ENCODE measurements at regions not wholly inside any gene's neighbourhood (a gene's known extent, or its start where the extent isn't known, plus 50 kb on each side); places are given as distances from the start of the nearest gene placed in this dataset.
"Not testable (repeated sequence)": the region's sequence is repeated elsewhere in the genome, so short reads cannot be mapped to it uniquely, and the experiment has no call there.

DNA sequence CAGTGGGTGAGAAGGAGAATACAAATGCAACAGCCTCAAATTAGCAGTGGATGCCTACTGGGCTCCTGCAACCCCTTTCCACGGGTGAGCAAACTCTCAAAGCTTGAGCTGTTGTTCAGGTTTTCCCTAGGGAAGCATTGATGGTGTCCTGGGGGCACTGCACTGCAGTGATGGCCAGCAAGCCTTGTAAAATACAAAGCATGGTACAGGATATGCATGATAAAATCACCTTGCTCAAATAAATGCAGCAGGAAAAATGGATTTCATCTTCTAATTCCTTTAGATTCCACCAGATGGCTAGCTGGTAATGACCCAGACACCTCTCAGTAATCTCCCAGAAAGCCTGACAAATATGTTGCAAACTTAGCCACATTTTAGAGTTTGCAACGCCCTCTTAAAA, 698.2 kb downstream of the TRIB2 start:
- 68% methylated on average over 2 of the region's 2 CpGs for whole genome bisulfite sequencing (ENCODE audit: insufficient coverage)
- no peaks in the 10 kb centered on the region for H3K4me1 ChIP-seq (ENCODE audit: control extremely low read depth in 1 of 4, control insufficient read depth in 4 of 4, insufficient read depth in 4 of 4, low read length in 3 of 4)
- H3K27me3 ChIP-seq (replicated peaks in 2 of 5; ENCODE audit: control insufficient read depth in 4 of 5, insufficient read depth in 5 of 5, low read length in 4 of 5): no peaks in the 10 kb centered on the region
- H3K27ac ChIP-seq (ENCODE audit: insufficient read depth in 1 of 2, low read depth in 1 of 2, low read length in 2 of 2, poor library complexity in 1 of 2, severe bottlenecking in 2 of 2): no peak overlapping the region
- no peak overlapping the region for H3K4me3 ChIP-seq (ENCODE audit: control insufficient read depth in 1 of 7, extremely low read depth in 1 of 7, insufficient read depth in 4 of 7, low read depth in 2 of 7, low read length in 6 of 7)
- ChIA-PET CTCF (no interaction called here), POLR2A (no interaction called here)
- no peaks in the 10 kb centered on the region for H3K9me3 ChIP-seq (ENCODE audit: control extremely low read depth in 1 of 5, control insufficient read depth in 4 of 5, insufficient read depth in 2 of 5, low read depth in 1 of 5, low read length in 4 of 5)
- DNase-seq: no peak
- no peaks in the 10 kb centered on the region for H3K36me3 ChIP-seq (ENCODE audit: control insufficient read depth in 4 of 4, insufficient read depth in 4 of 4, low read length in 3 of 4)

DNA sequence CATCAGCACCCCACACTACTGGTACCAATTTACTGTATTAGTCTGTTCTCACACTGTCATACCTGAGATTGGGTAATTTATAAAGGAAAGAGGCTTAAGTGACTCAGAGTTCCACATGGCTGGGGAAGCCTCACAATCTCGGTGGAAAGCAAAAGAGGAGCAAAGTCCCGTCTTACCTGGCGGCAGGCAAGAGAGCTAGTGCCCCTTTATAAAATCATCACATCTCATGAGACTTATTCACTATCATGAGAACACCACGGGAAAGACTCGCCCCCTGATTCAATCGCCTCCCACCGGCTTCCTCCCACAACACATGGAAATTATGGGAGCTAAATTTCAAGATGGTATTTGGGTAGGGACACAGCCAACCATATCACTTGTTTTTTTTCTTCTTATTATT, 717.2 kb downstream of the TRIB2 start:
- DNase-seq: no peak
- H3K27ac ChIP-seq (ENCODE audit: insufficient read depth in 1 of 2, low read depth in 1 of 2, low read length in 2 of 2, poor library complexity in 1 of 2, severe bottlenecking in 2 of 2): no peak overlapping the region
- WGBS (ENCODE audit: insufficient coverage): no CpG with 5 or more reads among the region's 7 CpGs
- H3K36me3 ChIP-seq (ENCODE audit: control insufficient read depth in 4 of 4, insufficient read depth in 4 of 4, low read length in 3 of 4): no peaks in the 10 kb centered on the region
- H3K4me3 ChIP-seq (ENCODE audit: control insufficient read depth in 1 of 7, extremely low read depth in 1 of 7, insufficient read depth in 4 of 7, low read depth in 2 of 7, low read length in 6 of 7): no peak overlapping the region
- H3K9me3 ChIP-seq (ENCODE audit: control extremely low read depth in 1 of 5, control insufficient read depth in 4 of 5, insufficient read depth in 2 of 5, low read depth in 1 of 5, low read length in 4 of 5): no peaks in the 10 kb centered on the region
- no peaks in the 10 kb centered on the region for H3K27me3 ChIP-seq (replicated peaks in 2 of 5; ENCODE audit: control insufficient read depth in 4 of 5, insufficient read depth in 5 of 5, low read length in 4 of 5)
- CTCF ChIA-PET: no interaction called here
- POLR2A ChIA-PET: no interaction called here
- H3K4me1 ChIP-seq (ENCODE audit: control extremely low read depth in 1 of 4, control insufficient read depth in 4 of 4, insufficient read depth in 4 of 4, low read length in 3 of 4): no peaks in the 10 kb centered on the region

DNA sequence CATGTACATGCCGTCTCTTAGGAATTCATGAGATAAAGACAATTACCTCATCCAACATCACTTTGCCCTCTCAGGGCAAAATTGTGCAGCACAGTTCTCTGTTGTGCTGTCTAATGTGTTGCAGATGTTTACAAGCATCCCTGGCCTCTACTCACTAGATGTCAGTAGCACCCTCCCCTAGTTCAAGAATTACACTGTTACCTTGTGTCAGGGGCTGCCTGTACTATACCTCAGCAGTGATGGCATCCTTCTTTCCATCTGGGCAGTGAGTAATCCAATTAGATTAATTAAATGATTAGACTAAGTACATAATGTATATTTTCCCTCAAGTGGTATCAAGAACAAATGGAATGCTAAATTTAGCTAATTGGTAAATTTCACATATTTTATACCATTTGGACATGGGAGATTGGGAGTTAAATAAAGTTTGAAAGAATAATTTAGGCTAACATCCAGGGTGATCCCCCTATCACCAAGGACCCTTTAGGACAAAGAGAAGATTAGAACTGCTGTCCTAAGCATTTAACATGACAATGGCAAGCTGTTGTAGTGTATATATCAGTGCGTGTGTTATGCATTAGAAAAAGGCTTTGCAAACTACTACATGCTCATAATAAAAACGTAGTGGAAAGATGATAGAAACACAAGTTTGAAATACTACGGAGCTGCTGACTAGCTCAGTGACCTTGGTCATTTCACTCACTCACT, 727.0 kb downstream of the TRIB2 start:
- H3K9me3 ChIP-seq (ENCODE audit: control extremely low read depth in 1 of 5, control insufficient read depth in 4 of 5, insufficient read depth in 2 of 5, low read depth in 1 of 5, low read length in 4 of 5); H3K4me3 ChIP-seq (ENCODE audit: control insufficient read depth in 1 of 7, extremely low read depth in 1 of 7, insufficient read depth in 4 of 7, low read depth in 2 of 7, low read length in 6 of 7); H3K36me3 ChIP-seq (ENCODE audit: control insufficient read depth in 4 of 4, insufficient read depth in 4 of 4, low read length in 3 of 4); H3K27ac ChIP-seq (ENCODE audit: insufficient read depth in 1 of 2, low read depth in 1 of 2, low read length in 2 of 2, poor library complexity in 1 of 2, severe bottlenecking in 2 of 2); POLR2A ChIA-PET; DNase-seq; H3K4me1 ChIP-seq (ENCODE audit: control extremely low read depth in 1 of 4, control insufficient read depth in 4 of 4, insufficient read depth in 4 of 4, low read length in 3 of 4); CTCF ChIA-PET; H3K27me3 ChIP-seq (replicated peaks in 2 of 5; ENCODE audit: control insufficient read depth in 4 of 5, insufficient read depth in 5 of 5, low read length in 4 of 5): not testable (repeated sequence)
- no CpG with 5 or more reads among the region's 4 CpGs for WGBS (ENCODE audit: insufficient coverage)

DNA sequence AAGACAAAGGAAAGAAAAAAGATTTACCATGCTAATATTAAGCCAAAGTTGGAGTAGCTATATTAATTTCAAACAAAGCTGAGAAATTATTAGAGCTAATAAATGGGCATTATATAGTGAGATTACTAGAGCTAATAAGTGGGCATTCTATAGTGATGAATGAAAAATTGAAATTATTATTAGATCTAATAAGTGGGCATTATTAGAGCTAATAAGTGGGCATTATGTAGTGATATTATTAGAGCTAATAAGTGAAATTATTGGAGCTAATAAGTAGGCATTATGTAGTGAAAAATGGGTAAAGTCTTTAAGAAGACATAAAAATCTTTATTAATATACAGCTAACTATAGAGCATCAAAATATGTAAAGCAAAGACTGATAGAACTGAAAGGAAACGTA, 745.7 kb downstream of the TRIB2 start:
- Histone ChIP-seq H3K9me3 (ENCODE audit: control extremely low read depth in 1 of 5, control insufficient read depth in 4 of 5, insufficient read depth in 2 of 5, low read depth in 1 of 5, low read length in 4 of 5) (no peaks in the 10 kb centered on the region), H3K4me1 (ENCODE audit: control extremely low read depth in 1 of 4, control insufficient read depth in 4 of 4, insufficient read depth in 4 of 4, low read length in 3 of 4) (no peaks in the 10 kb centered on the region), H3K27ac (ENCODE audit: insufficient read depth in 1 of 2, low read depth in 1 of 2, low read length in 2 of 2, poor library complexity in 1 of 2, severe bottlenecking in 2 of 2) (no peak overlapping the region), H3K36me3 (ENCODE audit: control insufficient read depth in 4 of 4, insufficient read depth in 4 of 4, low read length in 3 of 4) (no peaks in the 10 kb centered on the region), H3K27me3 (replicated peaks in 2 of 5; ENCODE audit: control insufficient read depth in 4 of 5, insufficient read depth in 5 of 5, low read length in 4 of 5) (no peaks in the 10 kb centered on the region), H3K4me3 (ENCODE audit: control insufficient read depth in 1 of 7, extremely low read depth in 1 of 7, insufficient read depth in 4 of 7, low read depth in 2 of 7, low read length in 6 of 7) (no peak overlapping the region)
- ChIA-PET CTCF (no interaction called here), POLR2A (no interaction called here)
- no CpG with 5 or more reads among the region's 1 CpG for WGBS (ENCODE audit: insufficient coverage)
- no peak for DNase-seq

DNA sequence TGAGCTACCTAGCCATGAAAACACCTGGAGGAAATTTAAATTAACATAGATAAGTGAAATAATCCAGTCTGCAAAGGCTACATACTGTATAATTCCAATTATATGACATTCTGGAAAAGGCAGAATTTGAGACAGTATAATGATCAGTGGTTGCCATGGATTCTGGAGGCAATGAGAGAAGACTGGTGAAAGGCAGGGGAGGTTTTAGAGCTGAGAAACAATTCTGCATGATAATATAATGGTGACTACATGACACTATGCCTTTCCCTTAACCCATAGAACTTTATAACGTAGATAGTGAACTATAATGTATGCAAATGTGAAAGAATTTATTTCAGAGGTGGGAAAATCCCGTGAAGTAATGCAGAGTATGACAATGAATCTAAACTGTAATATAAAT, 749.3 kb downstream of the TRIB2 start:
- no peak overlapping the region for H3K4me3 ChIP-seq (ENCODE audit: control insufficient read depth in 1 of 7, extremely low read depth in 1 of 7, insufficient read depth in 4 of 7, low read depth in 2 of 7, low read length in 6 of 7)
- ChIA-PET CTCF (no interaction called here), POLR2A (no interaction called here)
- H3K27me3 ChIP-seq (replicated peaks in 2 of 5; ENCODE audit: control insufficient read depth in 4 of 5, insufficient read depth in 5 of 5, low read length in 4 of 5): no peaks in the 10 kb centered on the region
- H3K36me3 ChIP-seq (ENCODE audit: control insufficient read depth in 4 of 4, insufficient read depth in 4 of 4, low read length in 3 of 4): no peaks in the 10 kb centered on the region
- DNase-seq: no peak
- WGBS (ENCODE audit: insufficient coverage): no CpG with 5 or more reads among the region's 2 CpGs
- H3K27ac ChIP-seq (ENCODE audit: insufficient read depth in 1 of 2, low read depth in 1 of 2, low read length in 2 of 2, poor library complexity in 1 of 2, severe bottlenecking in 2 of 2): no peak overlapping the region
- H3K9me3 ChIP-seq (ENCODE audit: control extremely low read depth in 1 of 5, control insufficient read depth in 4 of 5, insufficient read depth in 2 of 5, low read depth in 1 of 5, low read length in 4 of 5): no peaks in the 10 kb centered on the region
- no peaks in the 10 kb centered on the region for H3K4me1 ChIP-seq (ENCODE audit: control extremely low read depth in 1 of 4, control insufficient read depth in 4 of 4, insufficient read depth in 4 of 4, low read length in 3 of 4)

DNA sequence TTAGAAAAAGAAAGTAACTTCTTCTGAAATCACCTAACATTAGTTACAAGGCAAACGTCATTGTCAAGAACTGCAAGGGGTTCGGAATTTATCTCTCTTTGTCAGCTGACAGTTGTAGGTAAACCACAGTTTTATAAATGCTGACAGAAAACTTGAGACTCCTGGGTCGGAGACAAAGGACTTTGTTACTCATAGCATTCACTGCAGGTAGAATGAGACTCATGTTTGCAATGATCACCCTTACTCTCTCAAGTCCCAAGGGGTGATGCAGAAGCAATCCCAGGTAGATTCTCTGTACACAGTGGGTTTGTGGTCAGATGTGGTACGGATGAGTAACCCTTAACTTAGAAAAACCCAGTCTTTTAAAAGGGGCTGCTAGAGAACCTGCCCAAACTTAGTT, 757.8 kb downstream of the TRIB2 start:
- WGBS (ENCODE audit: insufficient coverage): 76% methylated on average over 4 of the region's 4 CpGs
- Histone ChIP-seq H3K4me1 (ENCODE audit: control extremely low read depth in 1 of 4, control insufficient read depth in 4 of 4, insufficient read depth in 4 of 4, low read length in 3 of 4) (no peaks in the 10 kb centered on the region), H3K36me3 (ENCODE audit: control insufficient read depth in 4 of 4, insufficient read depth in 4 of 4, low read length in 3 of 4) (no peaks in the 10 kb centered on the region), H3K9me3 (ENCODE audit: control extremely low read depth in 1 of 5, control insufficient read depth in 4 of 5, insufficient read depth in 2 of 5, low read depth in 1 of 5, low read length in 4 of 5) (no peaks in the 10 kb centered on the region), H3K4me3 (ENCODE audit: control insufficient read depth in 1 of 7, extremely low read depth in 1 of 7, insufficient read depth in 4 of 7, low read depth in 2 of 7, low read length in 6 of 7) (no peak overlapping the region), H3K27ac (ENCODE audit: insufficient read depth in 1 of 2, low read depth in 1 of 2, low read length in 2 of 2, poor library complexity in 1 of 2, severe bottlenecking in 2 of 2) (no peak overlapping the region), H3K27me3 (replicated peaks in 2 of 5; ENCODE audit: control insufficient read depth in 4 of 5, insufficient read depth in 5 of 5, low read length in 4 of 5) (no peaks in the 10 kb centered on the region)
- POLR2A ChIA-PET: no interaction called here
- CTCF ChIA-PET: no interaction called here
- DNase-seq: no peak

DNA sequence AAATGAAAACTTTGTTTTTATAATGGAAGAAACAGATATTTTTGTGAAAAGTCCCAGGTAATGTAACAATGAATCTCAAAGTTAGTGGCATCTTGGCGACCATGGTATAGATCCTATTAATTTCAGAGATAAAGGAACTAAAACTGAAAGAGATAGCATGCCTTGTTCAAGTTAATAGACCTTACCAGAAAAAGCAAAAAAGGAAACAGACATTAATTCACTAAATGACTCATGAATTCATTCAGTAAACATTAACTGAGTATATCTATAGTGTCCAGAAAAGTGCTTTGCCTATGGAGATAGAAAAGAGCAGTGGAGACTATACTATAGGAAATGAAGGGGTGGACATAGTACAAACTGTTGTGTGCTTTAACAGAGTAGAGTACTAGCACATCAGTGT, 763.3 kb downstream of the TRIB2 start:
- no peak for DNase-seq
- no CpG with 5 or more reads among the region's 1 CpG for WGBS (ENCODE audit: insufficient coverage)
- no peaks in the 10 kb centered on the region for H3K4me1 ChIP-seq (ENCODE audit: control extremely low read depth in 1 of 4, control insufficient read depth in 4 of 4, insufficient read depth in 4 of 4, low read length in 3 of 4)
- no peaks in the 10 kb centered on the region for H3K36me3 ChIP-seq (ENCODE audit: control insufficient read depth in 4 of 4, insufficient read depth in 4 of 4, low read length in 3 of 4)
- ChIA-PET CTCF (no interaction called here), POLR2A (no interaction called here)
- no peak overlapping the region for H3K4me3 ChIP-seq (ENCODE audit: control insufficient read depth in 1 of 7, extremely low read depth in 1 of 7, insufficient read depth in 4 of 7, low read depth in 2 of 7, low read length in 6 of 7)
- H3K9me3 ChIP-seq (ENCODE audit: control extremely low read depth in 1 of 5, control insufficient read depth in 4 of 5, insufficient read depth in 2 of 5, low read depth in 1 of 5, low read length in 4 of 5): no peaks in the 10 kb centered on the region
- H3K27ac ChIP-seq (ENCODE audit: insufficient read depth in 1 of 2, low read depth in 1 of 2, low read length in 2 of 2, poor library complexity in 1 of 2, severe bottlenecking in 2 of 2): no peak overlapping the region
- H3K27me3 ChIP-seq (replicated peaks in 2 of 5; ENCODE audit: control insufficient read depth in 4 of 5, insufficient read depth in 5 of 5, low read length in 4 of 5): no peaks in the 10 kb centered on the region

Measured in common myeloid progenitor, CD34-positive (primary cell).